WERI-Rb-1 (cell line): ENCODE measurements at regions not wholly inside any gene's neighbourhood (a gene's known extent, or its start where the extent isn't known, plus 50 kb on each side); places are given as distances from the start of the nearest gene placed in this dataset.

ENCODE experiments used
- DNase-seq: peaks from one replicate; pipeline ENCODE4 v3.0.0-alpha.2; 2020
- H3K27ac ChIP-seq: fragments of 250-450 bp; sonication (Bioruptor Pico); 2 replicates; pipeline ENCODE4 v1.5.1; 2020; ENCODE audit warnings: mild to moderate bottlenecking, moderate library complexity
- H3K27me3 ChIP-seq: fragments of 250-450 bp; sonication (Bioruptor Pico); 2 replicates; pipeline ENCODE4 v1.5.1; 2021; ENCODE audit warnings: mild to moderate bottlenecking, low read depth, moderate library complexity; ENCODE audit not compliant: insufficient read depth, severe bottlenecking
- H3K36me3 ChIP-seq: fragments of 250-450 bp; sonication (Bioruptor Pico); 2 replicates; pipeline ENCODE4 v1.5.1; 2020; ENCODE audit warnings: mild to moderate bottlenecking, moderate library complexity
- H3K4me3 ChIP-seq: 2 replicates; pipeline ENCODE4 v1.5.1; 2011; ENCODE audit warnings: low read depth, mild to moderate bottlenecking, control low read depth, low read length
- H3K9me3 ChIP-seq: fragments of 250-450 bp; sonication (Bioruptor Pico); 2 replicates; pipeline ENCODE4 v1.5.1; 2021; ENCODE audit warnings: mild to moderate bottlenecking, moderate library complexity; ENCODE audit not compliant: severe bottlenecking
- TF ChIP-seq, protein P1 (sequence below): IDR thresholded peaks from 2 replicates; pipeline ENCODE4 v1.5.1; 2011; ENCODE audit warnings: low read depth, mild to moderate bottlenecking, control low read depth, inconsistent platforms, low read length

DNA sequence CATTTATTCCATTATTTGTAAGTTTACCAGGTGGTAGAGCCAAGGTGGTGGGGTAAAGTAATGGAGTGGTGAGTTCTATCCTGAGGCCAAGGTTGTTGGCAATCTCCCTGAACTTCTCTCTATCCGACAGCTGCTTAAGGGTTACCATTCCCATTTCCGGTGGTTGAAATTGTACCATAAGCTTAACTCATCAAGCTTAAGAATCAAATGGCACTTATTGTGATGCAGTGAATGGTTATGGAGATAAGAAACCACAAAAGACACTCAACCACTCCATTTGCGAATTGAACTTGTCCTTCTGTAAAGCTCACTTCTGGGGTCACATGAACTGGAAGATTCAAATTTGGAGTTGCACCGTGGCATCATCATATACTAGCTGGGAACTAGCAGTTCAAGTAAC is 287.4 kb upstream of the SLCO3A1 start:
- TF ChIP-seq, protein P1, sequence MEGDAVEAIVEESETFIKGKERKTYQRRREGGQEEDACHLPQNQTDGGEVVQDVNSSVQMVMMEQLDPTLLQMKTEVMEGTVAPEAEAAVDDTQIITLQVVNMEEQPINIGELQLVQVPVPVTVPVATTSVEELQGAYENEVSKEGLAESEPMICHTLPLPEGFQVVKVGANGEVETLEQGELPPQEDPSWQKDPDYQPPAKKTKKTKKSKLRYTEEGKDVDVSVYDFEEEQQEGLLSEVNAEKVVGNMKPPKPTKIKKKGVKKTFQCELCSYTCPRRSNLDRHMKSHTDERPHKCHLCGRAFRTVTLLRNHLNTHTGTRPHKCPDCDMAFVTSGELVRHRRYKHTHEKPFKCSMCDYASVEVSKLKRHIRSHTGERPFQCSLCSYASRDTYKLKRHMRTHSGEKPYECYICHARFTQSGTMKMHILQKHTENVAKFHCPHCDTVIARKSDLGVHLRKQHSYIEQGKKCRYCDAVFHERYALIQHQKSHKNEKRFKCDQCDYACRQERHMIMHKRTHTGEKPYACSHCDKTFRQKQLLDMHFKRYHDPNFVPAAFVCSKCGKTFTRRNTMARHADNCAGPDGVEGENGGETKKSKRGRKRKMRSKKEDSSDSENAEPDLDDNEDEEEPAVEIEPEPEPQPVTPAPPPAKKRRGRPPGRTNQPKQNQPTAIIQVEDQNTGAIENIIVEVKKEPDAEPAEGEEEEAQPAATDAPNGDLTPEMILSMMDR = no peak

DNA sequence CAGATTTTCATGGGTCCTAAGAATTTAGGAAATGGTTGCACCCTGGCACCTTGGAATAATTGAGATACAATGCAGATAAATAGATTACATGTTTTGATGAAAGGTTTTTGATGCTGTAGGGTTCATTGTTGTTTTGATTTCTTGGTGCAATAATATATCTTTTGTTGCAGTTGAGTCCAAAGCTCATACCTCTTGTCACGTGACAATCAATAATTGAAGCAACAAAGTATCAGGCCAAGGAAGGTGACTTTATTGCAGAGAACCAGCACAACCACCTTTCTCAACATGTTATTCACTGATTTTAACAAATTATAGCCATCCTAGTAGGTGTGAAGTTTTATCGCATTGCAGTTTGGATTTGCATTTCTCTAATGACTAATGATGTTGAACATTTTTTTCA is 285.5 kb upstream of the SLCO3A1 start:
- no peak for DNase-seq
- no peaks in the 10 kb centered on the region for H3K36me3 ChIP-seq
- H3K27me3 ChIP-seq = peaks cover 81% of the 10 kb centered on the region
- H3K4me3 ChIP-seq = no peak overlapping the region
- H3K27ac ChIP-seq = no peak overlapping the region
- no peaks in the 10 kb centered on the region for H3K9me3 ChIP-seq
- TF ChIP-seq, protein P1 = no peak

More for the DNA sequence above, 287.4 kb upstream of the SLCO3A1 start:
- peaks cover 89% of the 10 kb centered on the region for H3K27me3 ChIP-seq
- H3K9me3 ChIP-seq = no peaks in the 10 kb centered on the region
- no peak overlapping the region for H3K4me3 ChIP-seq
- no peaks in the 10 kb centered on the region for H3K36me3 ChIP-seq
- H3K27ac ChIP-seq = no peak overlapping the region
- DNase-seq = no peak

DNA sequence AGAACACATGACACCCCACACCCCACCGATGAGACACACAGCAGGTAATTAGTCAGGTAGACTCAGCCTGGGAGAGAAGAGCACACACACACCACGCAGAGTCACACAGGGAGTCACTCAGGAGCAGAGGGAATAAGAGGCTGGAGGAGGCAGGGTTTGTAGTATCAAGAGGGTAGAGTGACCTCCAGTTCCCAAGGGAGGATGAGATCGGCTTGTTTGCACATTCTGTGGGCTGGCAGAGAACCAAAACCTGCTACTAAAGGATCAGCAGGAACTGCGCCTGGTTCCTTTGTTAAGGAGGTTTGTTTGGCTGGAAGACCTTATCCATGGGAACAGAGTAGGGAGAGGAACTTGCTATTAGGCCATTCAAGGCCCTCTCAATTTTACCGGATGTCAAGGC is 281.4 kb upstream of the SLCO3A1 start:
- peaks cover 68% of the 10 kb centered on the region for H3K27me3 ChIP-seq
- no peak overlapping the region for H3K27ac ChIP-seq
- no peak overlapping the region for H3K4me3 ChIP-seq
- H3K9me3 ChIP-seq = no peaks in the 10 kb centered on the region
- H3K36me3 ChIP-seq = no peaks in the 10 kb centered on the region
- TF ChIP-seq, protein P1 = no peak
- no peak for DNase-seq

DNA sequence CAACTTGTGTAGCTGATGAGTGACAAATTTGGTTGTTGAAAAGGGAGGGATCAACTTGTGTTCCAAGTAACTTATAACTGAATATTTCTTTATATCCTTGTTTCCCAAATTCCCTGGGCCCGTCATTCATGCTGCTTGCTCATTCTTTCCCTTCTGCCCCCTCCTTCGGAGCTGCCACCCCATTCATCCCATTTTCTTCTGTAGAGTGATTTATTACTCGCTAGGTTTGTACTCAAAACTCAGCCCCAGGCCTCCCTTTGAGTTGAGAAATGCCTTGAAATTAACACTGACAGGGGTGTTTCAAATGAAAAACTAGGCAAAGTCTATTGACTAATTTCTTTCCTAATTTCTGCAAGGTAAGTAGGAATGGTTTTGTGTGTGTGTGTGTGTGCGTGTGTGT is 277.4 kb upstream of the SLCO3A1 start:
- Histone ChIP-seq H3K27me3 (peaks cover 43% of the 10 kb centered on the region), H3K27ac (no peak overlapping the region), H3K36me3 (no peaks in the 10 kb centered on the region), H3K9me3 (peaks cover 2% of the 10 kb centered on the region), H3K4me3 (no peak overlapping the region)
- no peak for DNase-seq
- TF ChIP-seq, protein P1 = no peak

DNA sequence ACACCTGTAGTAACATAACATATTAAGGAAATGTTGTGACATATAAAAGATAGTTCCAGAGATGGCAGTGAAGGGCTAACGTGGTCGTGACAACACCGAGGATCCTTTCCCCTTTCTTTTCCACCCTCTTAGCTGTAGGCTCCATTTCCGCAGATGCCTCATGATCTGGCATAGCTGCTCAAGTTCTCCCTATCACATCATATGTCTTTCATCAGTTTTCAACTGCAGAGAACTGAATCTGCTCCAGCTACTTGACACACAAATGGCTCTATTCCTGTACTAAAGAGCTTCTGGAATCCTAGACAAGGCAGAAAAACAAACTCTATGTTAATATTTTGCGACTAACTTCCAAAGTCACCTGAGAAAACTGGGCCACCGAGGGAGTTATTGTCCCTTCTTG is 275.0 kb upstream of the SLCO3A1 start:
- Histone ChIP-seq H3K4me3 (no peak overlapping the region), H3K27me3 (peaks cover 30% of the 10 kb centered on the region), H3K27ac (no peak overlapping the region), H3K9me3 (peaks cover 2% of the 10 kb centered on the region), H3K36me3 (no peaks in the 10 kb centered on the region)
- TF ChIP-seq, protein P1 = no peak
- DNase-seq = no peak

DNA sequence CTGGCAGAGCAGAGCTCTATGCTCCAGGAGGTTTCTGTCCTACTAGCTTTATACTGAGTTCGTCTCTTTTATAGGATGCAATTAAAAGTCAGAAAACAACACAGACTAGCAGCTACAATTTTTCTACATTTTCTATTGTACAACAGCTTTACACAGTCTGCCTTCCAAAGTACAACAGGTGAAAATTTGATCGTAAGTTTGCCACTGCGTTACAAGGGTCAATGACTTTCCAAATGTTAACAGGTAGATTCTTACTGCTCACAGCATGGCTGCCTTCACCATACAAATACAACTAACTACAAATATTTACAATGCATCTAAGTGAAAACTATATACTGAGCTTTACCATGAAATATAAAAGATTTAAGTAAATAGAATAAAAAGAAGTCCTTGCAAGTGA is 268.6 kb upstream of the SLCO3A1 start:
- Histone ChIP-seq H3K4me3 (no peak overlapping the region), H3K9me3 (no peaks in the 10 kb centered on the region), H3K27ac (no peak overlapping the region), H3K27me3 (peaks cover 49% of the 10 kb centered on the region), H3K36me3 (no peaks in the 10 kb centered on the region)
- TF ChIP-seq, protein P1 = no peak
- DNase-seq = no peak
